Vagina (tissue), 2 donors: ENCODE measurements at regions not wholly inside any gene's neighbourhood (a gene's known extent, or its start where the extent isn't known, plus 50 kb on each side); places are given as distances from the start of the nearest gene placed in this dataset.

Experiments used
- DNase-seq, 2 donors: peaks; one replicate each; pipeline ENCODE4 v3.0.0-alpha.2; 2017; ENCODE audit errors: extremely low spot score in 2 of 2
- H3K27ac ChIP-seq: fragments of 200-600 bp; sonication (generic); one replicate; pipeline ENCODE4 v1.5.1; 2019
- H3K27me3 ChIP-seq: fragments of 200-600 bp; sonication (generic); one replicate; pipeline ENCODE4 v1.5.1; 2019
- H3K36me3 ChIP-seq, 2 donors: fragments of 200-600 bp; sonication (generic); one replicate each; pipeline ENCODE4 v1.5.1; 2017 to 2019
- H3K4me1 ChIP-seq: fragments of 200-600 bp; sonication (generic); one replicate; pipeline ENCODE4 v1.5.1; 2019
- H3K4me3 ChIP-seq, 2 donors: fragments of 200-600 bp; sonication (generic); 1 replicate in 1 of 2; 2 replicates in 1 of 2; pipeline ENCODE4 v1.5.1; 2016 to 2019
- H3K9me3 ChIP-seq: fragments of 200-600 bp; sonication (generic); one replicate; pipeline ENCODE4 v1.5.1; 2019
- CTCF ChIP-seq, 3 experiments: fragments of 450-650 bp in 2 of 3; fragments of 200-600 bp in 1 of 3; sonication (generic) in 1 of 3; IDR thresholded peaks; one replicate each; pipeline ENCODE4 v1.5.1; 2017 to 2019; ENCODE audit warnings: antibody characterized with exemption in 3 of 3, mild to moderate bottlenecking in 2 of 3, moderate library complexity in 2 of 3
- POLR2A ChIP-seq, 2 donors: fragments of 450-650 bp; IDR thresholded peaks; one replicate each; pipeline ENCODE4 v1.6.1; 2017; ENCODE audit warnings: antibody characterized with exemption in 2 of 2, mild to moderate bottlenecking in 2 of 2, moderate library complexity in 2 of 2
- POLR2AphosphoS5 ChIP-seq, 2 donors: sonication (generic); formaldehyde crosslinking; IDR thresholded peaks; one replicate each; pipeline ENCODE4 v1.9.0; 2017; ENCODE audit warnings: antibody characterized with exemption in 2 of 2, mild to moderate bottlenecking in 2 of 2, low read depth in 1 of 2; ENCODE audit not compliant: insufficient read depth in 1 of 2
- intact Hi-C: fragments of 100-400 bp; cut with DNase I; formaldehyde crosslinking; loops from one replicate; pipeline ENCODE4 v1.15.1; 2023

GRCh38 chr14:65835501-65835900 is 423.0 kb downstream of the FUT8 start:
- H3K36me3 ChIP-seq, result no peaks in the 10 kb centered on the region
- H3K9me3 ChIP-seq, result no peaks in the 10 kb centered on the region
- H3K4me3 ChIP-seq, result no peak overlapping the region
- no peak overlapping the region for H3K27ac ChIP-seq
- TF ChIP-seq POLR2AphosphoS5 (IDR thresholded peaks at IDR 0.05; ENCODE audit: insufficient read depth in 1 of 2, low read depth in 1 of 2) (no peak), CTCF (IDR thresholded peaks at IDR 0.05) (no peak), POLR2A (IDR thresholded peaks at IDR 0.05) (no peak)
- intact Hi-C loops, result loop anchor here (10.0 kb wide), 1 partner anchor 421 kb away; the partner anchor contains the start of gene FUT8
- H3K27me3 ChIP-seq, result no peaks in the 10 kb centered on the region
- H3K4me1 ChIP-seq, result no peaks in the 10 kb centered on the region
- DNase-seq, result no peak

- Histone ChIP-seq H3K27me3 (no peaks in the 10 kb centered on the region), H3K36me3 (no peaks in the 10 kb centered on the region), H3K4me1 (no peaks in the 10 kb centered on the region), H3K27ac (no peak overlapping the region), H3K9me3 (no peaks in the 10 kb centered on the region), H3K4me3 (no peak overlapping the region)
- intact Hi-C loops, result loop anchor here (10.0 kb wide), 1 partner anchor 424 kb away; the partner anchor contains the start of gene FUT8
- DNase-seq, result no peak
- no peak for TF ChIP-seq POLR2A (IDR thresholded peaks at IDR 0.05)
- TF ChIP-seq CTCF (IDR thresholded peaks at IDR 0.05), result no peak
- TF ChIP-seq POLR2AphosphoS5 (IDR thresholded peaks at IDR 0.05; ENCODE audit: insufficient read depth in 1 of 2, low read depth in 1 of 2), result no peak
Observed at GRCh38 chr14:65838565-65838964, 426.0 kb downstream of the FUT8 start.

GRCh38 chr14:65840118-65840751 is 427.7 kb downstream of the FUT8 start:
- no peak for TF ChIP-seq CTCF (IDR thresholded peaks at IDR 0.05)
- no peak for TF ChIP-seq POLR2A (IDR thresholded peaks at IDR 0.05)
- no peak for TF ChIP-seq POLR2AphosphoS5 (IDR thresholded peaks at IDR 0.05; ENCODE audit: insufficient read depth in 1 of 2, low read depth in 1 of 2)
- no peak overlapping the region for H3K27ac ChIP-seq
- DNase-seq, result no peak

GRCh38 chr14:65840786-65841185 is 428.3 kb downstream of the FUT8 start:
- intact Hi-C loops, result no loop called here
- TF ChIP-seq POLR2A (IDR thresholded peaks at IDR 0.05) (no peak), CTCF (IDR thresholded peaks at IDR 0.05) (no peak), POLR2AphosphoS5 (IDR thresholded peaks at IDR 0.05; ENCODE audit: insufficient read depth in 1 of 2, low read depth in 1 of 2) (no peak)

More at GRCh38 chr14:65840118-65840751, 427.7 kb downstream of the FUT8 start:
- no peak overlapping the region for H3K4me3 ChIP-seq
- no peaks in the 10 kb centered on the region for H3K27me3 ChIP-seq
- H3K9me3 ChIP-seq, result no peaks in the 10 kb centered on the region
- no peaks in the 10 kb centered on the region for H3K4me1 ChIP-seq
- no peaks in the 10 kb centered on the region for H3K36me3 ChIP-seq
- intact Hi-C loops, result no loop called here

GRCh38 chr14:65846196-65846868 is 433.8 kb downstream of the FUT8 start:
- no peaks in the 10 kb centered on the region for H3K4me1 ChIP-seq
- no peaks in the 10 kb centered on the region for H3K36me3 ChIP-seq
- no peak for DNase-seq
- no peak for TF ChIP-seq POLR2A (IDR thresholded peaks at IDR 0.05)
- TF ChIP-seq POLR2AphosphoS5 (IDR thresholded peaks at IDR 0.05; ENCODE audit: insufficient read depth in 1 of 2, low read depth in 1 of 2), result no peak
- no peaks in the 10 kb centered on the region for H3K27me3 ChIP-seq
- intact Hi-C loops, result no loop called here
- H3K4me3 ChIP-seq, result no peak overlapping the region
- no peak overlapping the region for H3K27ac ChIP-seq
- H3K9me3 ChIP-seq, result no peaks in the 10 kb centered on the region

More at GRCh38 chr14:65840786-65841185, 428.3 kb downstream of the FUT8 start:
- no peaks in the 10 kb centered on the region for H3K9me3 ChIP-seq
- no peak overlapping the region for H3K4me3 ChIP-seq
- no peaks in the 10 kb centered on the region for H3K27me3 ChIP-seq
- no peaks in the 10 kb centered on the region for H3K36me3 ChIP-seq
- H3K27ac ChIP-seq, result no peak overlapping the region
- no peak for DNase-seq
- H3K4me1 ChIP-seq, result no peaks in the 10 kb centered on the region
